ENCODE measurements at regions not wholly inside any gene's neighbourhood (a gene's known extent, or its start where the extent isn't known, plus 50 kb on each side); places are given as distances from the start of the nearest gene placed in this dataset.

DNA sequence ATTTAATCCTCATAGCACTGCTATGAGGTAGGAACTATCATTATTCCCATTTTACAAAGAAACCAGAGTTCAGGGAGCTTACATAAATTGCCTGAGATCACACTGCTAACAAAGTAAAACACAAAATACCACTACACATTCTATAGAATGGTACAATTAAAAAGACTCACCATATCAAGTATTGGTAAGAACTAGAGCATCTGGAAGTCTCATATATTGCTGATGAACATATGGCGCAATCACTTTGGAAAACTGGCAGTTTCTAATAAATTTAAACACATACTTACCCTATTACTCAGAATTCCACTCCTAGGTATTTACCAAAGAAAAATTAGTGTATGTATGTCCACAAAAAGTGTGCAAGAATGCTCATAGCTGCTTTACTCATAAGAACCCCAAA is 261.5 kb downstream of the RRAGC start:
- Histone ChIP-seq H3K27ac (ENCODE audit: low read length) (no peak overlapping the region), H2AFZ (ENCODE audit: low read depth, low read length) (no peak overlapping the region), H3K9me2 (ENCODE audit: insufficient read depth, low read length) (no peaks in the 10 kb centered on the region), H3K27me3 (ENCODE audit: insufficient read depth, low read depth, low read length) (no peaks in the 10 kb centered on the region), H3K9ac (ENCODE audit: low read length) (no peak overlapping the region), H4K20me1 (ENCODE audit: insufficient read depth) (no peaks in the 10 kb centered on the region), H3K4me2 (ENCODE audit: low read length) (no peak overlapping the region), H3K9me3 (ENCODE audit: low read length) (peaks cover 6% of the 10 kb centered on the region), H3K36me3 (ENCODE audit: insufficient read depth, low read length) (no peaks in the 10 kb centered on the region), H3K79me2 (replicated peaks; ENCODE audit: insufficient read depth, low read length) (no peaks in the 10 kb centered on the region), H3K4me3 (ENCODE audit: low read length) (no peak overlapping the region), H3F3A (ENCODE audit: insufficient read depth, low read length, poor library complexity, severe bottlenecking) (no peaks in the 10 kb centered on the region)
- TF ChIP-seq CTCF (IDR thresholded peaks at IDR 0.05; ENCODE audit: poor library complexity, severe bottlenecking) (no peak), EZH2 (IDR thresholded peaks at IDR 0.05; ENCODE audit: borderline replicate concordance, insufficient read depth, low read length, poor library complexity, severe bottlenecking) (no peak), SMC3 (conservative IDR thresholded peaks at IDR 0.05; ENCODE audit: poor library complexity) (no peak), EP300 (conservative IDR thresholded peaks at IDR 0.05; ENCODE audit: poor library complexity, severe bottlenecking) (no peak), REST (IDR thresholded peaks at IDR 0.05; ENCODE audit: borderline replicate concordance) (no peak), RAD21 (conservative IDR thresholded peaks at IDR 0.05) (no peak), MXI1 (conservative IDR thresholded peaks at IDR 0.05; ENCODE audit: poor library complexity, severe bottlenecking) (no peak), POLR2AphosphoS5 (IDR thresholded peaks at IDR 0.05) (no peak), TAF1 (IDR thresholded peaks at IDR 0.05; ENCODE audit: low read depth) (no peak)

GRCh38 chr1:38589036-38589435 is 270.5 kb downstream of the RRAGC start:
- TF ChIP-seq EZH2 (IDR thresholded peaks at IDR 0.05; ENCODE audit: borderline replicate concordance, insufficient read depth, low read length, poor library complexity, severe bottlenecking) (no peak), RAD21 (conservative IDR thresholded peaks at IDR 0.05) (no peak), MXI1 (conservative IDR thresholded peaks at IDR 0.05; ENCODE audit: poor library complexity, severe bottlenecking) (no peak), EP300 (conservative IDR thresholded peaks at IDR 0.05; ENCODE audit: poor library complexity, severe bottlenecking) (no peak)
- Histone ChIP-seq H3K27ac (ENCODE audit: low read length) (no peak overlapping the region), H3K4me3 (ENCODE audit: low read length) (no peak overlapping the region), H3K9ac (ENCODE audit: low read length) (no peak overlapping the region), H4K20me1 (ENCODE audit: insufficient read depth) (no peaks in the 10 kb centered on the region), H3K9me2 (ENCODE audit: insufficient read depth, low read length) (no peaks in the 10 kb centered on the region), H3K36me3 (ENCODE audit: insufficient read depth, low read length) (no peaks in the 10 kb centered on the region), H2AFZ (ENCODE audit: low read depth, low read length) (no peak overlapping the region), H3K27me3 (ENCODE audit: insufficient read depth, low read depth, low read length) (no peaks in the 10 kb centered on the region), H3K9me3 (ENCODE audit: low read length) (peaks cover 7% of the 10 kb centered on the region), H3K4me2 (ENCODE audit: low read length) (no peak overlapping the region), H3K79me2 (replicated peaks; ENCODE audit: insufficient read depth, low read length) (no peaks in the 10 kb centered on the region), H3F3A (ENCODE audit: insufficient read depth, low read length, poor library complexity, severe bottlenecking) (no peaks in the 10 kb centered on the region)

Measured in neural cell (in vitro differentiated cells).